ENCODE measurements at regions not wholly inside any gene's neighbourhood (a gene's known extent, or its start where the extent isn't known, plus 50 kb on each side); places are given as distances from the start of the nearest gene placed in this dataset.
A peak's percentile ranks its signal among the peaks of the same experiment; 100 is the strongest.

DNA sequence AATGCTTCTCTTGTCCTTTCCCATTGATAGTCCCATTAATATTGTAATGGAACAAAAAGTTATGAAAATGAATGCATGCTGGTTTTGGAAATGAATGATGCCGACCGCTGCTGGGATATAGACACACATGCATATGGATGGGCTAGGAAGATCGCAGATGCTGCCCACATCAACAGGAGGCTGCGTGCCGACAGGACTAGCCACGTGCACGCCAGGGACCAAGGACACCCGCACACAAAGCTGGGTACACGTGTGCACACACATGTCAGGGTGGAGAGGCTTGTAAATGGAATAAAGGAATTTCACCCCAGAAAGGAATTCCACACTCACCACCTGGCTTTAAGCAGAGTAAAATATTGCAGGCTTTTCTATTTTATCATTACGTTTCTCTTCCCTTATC is 153.8 kb upstream of the VASH1 start:
- DNase-seq: no peak

DNA sequence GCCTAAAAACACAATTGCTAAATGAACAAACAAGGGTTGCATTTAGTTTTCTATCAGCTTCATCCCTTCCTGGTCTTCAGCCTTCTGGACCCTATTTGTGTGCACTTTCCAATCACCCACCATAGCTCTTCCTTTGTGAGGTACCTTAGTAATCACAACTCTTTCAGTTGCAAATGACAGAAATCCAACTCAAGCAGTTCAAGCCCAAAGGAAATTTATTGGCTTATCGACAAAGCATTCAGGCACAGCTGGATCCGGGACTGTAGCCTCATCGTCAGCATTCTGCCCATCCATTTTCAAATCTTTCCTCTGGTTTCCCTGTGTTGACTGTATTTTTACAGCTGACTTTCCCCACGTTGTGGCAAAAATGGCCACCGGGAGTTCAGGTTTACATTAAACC is 148.6 kb upstream of the VASH1 start:
- no peak for DNase-seq

DNA sequence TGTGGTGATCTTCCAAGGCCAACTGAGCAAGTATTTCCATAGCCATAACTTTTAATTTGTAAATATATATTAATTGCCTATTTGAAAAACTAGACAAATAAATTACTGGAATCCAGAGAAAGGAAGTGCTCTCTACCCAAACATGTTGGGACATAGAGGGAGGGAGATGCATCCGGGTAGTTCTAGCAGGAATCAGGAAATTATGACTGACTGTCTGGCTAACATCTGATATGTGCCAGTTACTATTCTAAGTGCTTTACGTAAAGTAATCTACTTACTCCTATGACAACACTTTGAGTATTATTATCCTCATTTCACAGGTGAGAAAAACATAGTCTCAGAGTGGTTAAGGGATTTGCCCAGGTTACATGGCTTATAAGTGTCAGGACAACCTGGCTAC is 147.7 kb upstream of the VASH1 start:
- no peak for DNase-seq

DNA sequence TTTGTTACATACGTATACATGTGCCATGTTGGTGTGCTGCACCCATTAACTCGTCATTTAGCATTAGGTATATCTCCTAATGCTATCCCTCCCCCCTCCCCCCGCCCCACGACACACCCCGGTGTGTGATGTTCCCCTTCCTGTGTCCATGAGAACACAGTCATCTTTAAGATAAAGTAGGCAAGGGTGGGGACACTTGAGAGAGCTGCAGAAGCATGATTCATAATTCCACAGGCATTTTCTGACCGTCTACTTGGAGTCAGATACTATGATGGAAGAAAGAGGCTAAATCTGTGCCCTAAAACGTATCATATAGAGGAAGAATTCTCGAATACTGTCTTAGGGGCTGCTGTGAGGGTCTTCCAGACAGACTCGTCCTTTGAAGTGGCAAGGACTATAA is 145.9 kb upstream of the VASH1 start:
- no peak for DNase-seq

DNA sequence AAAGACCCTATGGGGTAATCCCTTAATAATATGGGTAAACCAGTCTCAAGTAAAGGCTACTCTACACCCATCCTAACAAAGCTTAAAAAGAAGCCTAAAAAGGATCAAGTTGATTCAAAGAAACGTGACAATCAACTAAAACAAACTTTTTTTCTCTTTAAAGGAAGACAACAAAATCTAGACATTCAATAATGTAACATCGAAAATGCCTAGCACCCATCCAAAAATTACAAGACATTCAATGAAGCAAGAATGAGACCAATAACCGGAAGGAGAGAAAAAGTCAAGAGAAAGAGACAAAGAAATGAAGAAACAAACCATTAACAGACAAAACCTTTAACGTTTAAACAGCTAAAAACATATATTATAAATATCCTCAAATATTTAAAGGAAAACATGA is 143.8 kb upstream of the VASH1 start:
- no peak for DNase-seq

DNA sequence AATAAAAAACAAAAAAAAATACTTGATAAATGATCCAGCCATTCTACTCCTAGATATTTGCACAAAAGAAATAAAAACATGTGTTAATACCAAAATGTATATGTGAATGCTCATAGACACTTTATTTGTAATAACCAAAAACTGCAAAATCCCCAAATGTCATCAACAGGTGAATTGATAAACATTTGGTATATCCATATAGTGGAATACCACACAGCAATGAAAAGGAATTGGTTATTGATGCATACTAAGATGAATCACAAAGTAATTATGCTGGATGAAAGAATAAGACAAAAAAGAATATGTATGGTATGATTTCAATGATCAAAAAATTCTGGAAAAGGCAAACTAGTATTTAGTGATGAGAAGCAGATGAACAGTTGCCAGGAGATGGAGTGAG is 124.7 kb upstream of the VASH1 start:
- DNase-seq: no peak

DNA sequence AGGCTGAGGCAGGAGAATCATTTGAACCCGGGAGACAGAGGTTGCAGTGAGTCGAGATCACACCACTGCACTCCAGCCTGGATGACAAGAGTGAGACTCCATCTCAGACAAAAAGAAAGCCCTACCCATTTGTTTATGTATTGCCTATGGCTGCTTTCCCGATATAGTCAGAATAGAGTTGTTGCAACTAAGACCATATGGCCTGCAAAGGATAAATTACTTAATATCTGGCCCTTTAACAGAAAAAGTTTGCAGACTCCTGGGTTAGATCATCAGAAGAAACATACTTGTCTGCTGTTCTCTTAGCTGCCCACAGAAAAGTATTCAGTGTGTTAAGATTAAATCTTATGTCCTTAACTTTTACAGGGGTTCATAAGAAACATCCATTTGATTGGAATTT is 122.4 kb upstream of the VASH1 start:
- DNase-seq: no peak

DNA sequence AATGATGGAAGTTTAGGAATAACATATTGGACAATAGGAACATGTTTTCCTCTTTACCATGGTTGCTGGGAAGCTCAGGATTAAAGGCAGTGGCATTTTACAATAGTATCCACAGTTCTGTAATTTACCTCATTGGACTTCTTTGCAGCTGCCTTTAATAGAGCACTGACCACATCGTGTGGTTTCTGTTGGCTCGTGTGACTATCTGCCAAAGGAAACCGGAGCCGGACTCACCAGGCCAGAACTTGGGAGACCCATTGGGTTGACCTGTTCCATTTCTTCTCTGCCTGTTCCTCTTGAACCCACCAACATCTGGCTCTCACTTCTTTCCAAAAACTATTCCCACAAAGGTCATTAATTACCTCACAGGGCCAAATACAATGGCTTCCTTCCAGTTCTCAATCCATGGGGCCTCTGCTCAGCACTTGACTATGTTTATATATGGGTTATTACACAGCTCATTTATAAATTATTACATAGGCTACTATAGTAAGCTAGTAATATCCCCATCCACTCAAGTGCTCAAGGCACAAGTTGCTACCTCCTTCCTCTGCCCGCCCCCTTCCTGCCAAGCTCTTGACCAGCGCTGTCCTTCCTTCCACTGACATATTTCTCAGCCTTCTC is 121.5 kb upstream of the VASH1 start:
- DNase-seq: no peak

DNA sequence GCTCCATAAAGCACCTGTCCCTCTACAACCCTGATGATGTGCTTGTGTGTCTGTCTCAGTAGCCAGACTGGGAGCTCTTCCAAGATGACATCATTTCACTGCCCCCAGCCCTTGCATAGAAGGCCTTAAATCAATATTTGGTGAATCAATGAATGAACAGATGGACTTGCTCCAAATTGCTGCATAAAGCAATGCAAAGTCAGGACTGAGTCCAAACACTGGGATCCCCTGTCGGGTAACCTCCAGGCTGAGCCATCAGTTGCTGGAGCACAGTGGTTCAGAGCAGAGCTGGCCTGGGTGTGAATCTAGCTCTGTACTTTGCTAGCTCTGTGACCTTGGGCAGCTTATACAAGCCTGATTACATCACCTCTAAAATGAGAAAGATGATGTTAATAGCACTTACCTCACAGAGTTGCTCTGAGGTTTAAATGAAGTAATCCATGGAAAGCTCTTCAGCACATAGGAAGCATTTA is 120.3 kb upstream of the VASH1 start:
- no peak for DNase-seq

DNA sequence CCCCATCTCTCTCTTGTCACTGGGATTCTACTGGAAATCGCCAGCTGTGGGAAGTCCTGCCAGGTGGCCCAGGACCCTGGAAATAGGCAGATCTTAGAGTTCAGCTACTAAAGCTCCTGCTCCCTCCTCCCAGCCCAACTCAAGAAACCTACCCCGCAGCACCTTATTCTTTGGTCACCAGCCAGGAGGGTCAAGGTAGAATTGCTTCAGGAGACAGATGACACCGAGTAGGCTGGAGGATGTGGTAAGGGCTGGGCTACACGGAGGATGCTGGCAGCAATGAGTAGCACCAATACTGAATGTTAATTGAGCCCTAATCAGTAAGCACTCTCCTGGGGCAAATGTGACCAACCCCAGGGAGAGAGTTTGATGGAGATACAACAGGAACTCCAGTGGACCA is 119.7 kb upstream of the VASH1 start:
- DNase-seq: no peak

DNA sequence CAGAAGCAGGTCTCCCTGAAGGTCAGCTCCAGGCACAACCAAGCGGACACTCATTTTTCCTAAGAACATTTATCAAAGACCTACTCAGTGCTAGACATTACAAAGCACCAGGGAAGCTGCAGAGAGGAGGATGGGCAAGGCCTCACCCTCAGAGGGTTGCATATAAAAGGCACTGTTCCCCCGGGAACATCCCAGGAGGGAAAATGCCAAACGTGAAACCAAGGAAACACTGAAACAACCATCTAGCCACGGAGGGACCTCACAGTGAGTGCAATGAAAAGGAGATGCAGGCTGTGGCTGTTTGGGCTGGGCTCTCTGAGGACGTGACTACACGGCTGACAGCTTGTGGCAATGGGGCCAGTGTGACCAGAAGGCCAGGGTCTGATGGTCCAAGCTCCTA is 117.4 kb upstream of the VASH1 start:
- DNase-seq: no peak

DNA sequence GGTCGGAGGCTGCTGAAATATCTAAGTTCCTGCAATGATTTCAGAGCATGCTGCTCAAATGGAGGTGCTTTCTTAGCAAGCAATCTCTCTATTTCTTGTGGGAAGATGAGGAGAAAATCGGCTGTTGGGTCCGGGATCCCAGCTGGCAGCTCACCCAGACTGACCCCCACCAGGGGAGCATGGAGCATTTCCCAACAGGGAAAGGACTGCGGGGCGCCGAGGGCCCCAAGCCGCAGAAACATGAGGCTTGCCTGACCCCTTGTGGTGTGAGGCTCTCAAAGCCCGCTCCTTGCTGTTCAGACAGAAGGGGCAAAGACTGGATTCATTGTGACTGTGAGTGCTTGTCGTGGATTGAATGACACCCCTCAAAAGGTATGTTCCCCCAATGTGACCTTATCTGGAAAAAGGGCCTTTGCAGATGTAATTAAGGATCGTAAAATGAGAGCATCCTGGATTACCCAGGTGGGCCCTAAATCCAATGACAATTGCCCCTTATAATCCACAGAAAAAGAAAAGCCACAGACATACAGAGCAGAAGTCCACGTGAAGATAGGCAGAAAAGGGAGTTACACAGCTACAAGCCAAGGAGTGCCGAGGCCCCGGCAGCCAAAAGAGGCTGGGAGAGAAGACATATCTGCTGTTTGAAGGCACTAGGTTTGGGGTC is 116.3 kb upstream of the VASH1 start:
- peak; percentile 20 for DNase-seq

DNA sequence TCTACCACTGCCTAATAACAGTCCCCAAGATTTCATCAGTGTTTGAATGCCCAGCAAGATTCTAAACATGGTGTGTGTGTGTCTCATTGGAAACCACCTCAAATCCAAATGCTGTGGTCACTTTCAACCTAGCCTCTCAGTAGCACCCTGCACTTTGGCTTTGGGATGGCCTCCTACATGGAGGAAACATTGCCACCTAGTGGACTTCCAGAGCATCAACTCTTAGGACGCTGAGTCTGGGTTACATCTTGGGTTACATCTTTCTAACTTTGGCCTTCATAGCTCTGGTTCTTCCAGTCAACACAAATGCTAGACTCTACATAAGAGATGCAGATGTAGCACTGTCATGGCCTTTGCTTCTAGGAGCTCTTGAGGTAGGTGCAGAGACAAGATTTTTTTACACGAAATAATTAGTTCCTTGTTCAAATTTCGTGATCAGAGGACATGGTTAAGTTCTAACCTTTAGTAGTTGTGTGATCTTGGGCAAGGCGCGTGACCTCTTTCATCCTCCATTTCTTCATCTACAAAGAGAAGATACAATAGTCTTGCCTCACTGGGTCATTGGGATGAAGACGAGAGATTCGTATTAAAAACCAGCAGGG is 113.5 kb upstream of the VASH1 start:
- DNase-seq: peak; percentile 32

DNA sequence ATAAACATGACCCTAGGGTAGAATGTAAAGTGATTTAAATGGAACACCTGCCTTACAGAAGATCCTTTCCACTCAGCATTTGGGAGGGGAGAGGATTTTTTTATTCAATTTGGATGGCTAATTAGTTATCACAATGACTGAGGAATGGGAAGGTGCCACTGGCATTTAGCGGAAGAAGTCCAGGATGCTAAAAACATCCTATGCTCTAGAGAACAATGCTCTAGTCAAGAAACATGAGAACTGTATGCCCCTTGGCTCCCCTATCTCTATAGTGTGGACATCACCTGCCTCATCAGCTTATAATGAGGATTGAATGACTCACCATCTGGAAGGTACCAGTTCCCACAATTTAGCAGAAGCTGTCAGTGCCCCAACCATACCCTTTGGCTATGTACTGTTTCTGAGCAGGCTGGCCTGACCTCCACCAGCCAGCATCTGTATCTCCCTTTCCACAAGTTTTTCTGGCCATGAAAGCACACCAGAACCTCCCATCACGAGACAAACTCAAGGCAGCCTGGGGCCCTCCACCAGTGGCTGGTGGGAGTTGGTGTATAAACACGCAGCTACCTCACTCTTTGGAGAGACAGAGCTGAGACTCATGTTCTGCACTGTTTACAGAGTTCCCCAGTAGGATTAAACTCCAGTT is 109.7 kb upstream of the VASH1 start:
- no peak for DNase-seq

DNA sequence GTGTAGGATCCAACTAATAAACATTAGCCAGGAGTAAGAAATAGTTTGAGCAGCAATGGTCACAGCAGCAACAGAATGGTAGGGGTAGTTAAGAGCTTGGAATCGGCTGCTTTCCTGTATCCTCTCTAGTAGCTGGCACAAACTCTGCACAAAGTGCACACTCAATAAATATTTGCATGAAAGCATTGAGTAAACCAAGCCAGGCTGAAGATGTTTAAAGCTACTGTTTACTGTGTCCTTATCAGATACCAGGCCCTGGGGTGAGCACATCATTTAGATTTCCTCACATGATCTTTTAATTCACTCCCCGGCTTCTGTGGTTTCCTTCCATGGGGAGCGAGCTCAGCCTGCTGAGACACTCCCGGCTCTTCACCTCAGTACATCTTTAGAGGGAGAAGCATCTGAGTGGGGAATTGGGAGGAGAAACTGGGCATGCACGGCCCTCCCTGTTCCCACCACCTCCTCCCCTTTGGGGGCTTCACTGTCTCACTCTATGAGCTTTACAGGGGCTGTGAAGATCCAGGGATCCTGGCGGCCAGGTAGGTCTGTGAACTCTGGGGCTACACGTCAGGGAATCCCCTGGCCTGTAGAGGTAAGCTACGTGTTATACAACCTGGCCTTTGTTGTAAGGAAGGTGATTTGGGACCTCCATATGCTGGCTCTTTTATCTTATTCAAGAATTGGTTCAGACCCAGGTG is 107.2 kb upstream of the VASH1 start:
- no peak for DNase-seq

DNA sequence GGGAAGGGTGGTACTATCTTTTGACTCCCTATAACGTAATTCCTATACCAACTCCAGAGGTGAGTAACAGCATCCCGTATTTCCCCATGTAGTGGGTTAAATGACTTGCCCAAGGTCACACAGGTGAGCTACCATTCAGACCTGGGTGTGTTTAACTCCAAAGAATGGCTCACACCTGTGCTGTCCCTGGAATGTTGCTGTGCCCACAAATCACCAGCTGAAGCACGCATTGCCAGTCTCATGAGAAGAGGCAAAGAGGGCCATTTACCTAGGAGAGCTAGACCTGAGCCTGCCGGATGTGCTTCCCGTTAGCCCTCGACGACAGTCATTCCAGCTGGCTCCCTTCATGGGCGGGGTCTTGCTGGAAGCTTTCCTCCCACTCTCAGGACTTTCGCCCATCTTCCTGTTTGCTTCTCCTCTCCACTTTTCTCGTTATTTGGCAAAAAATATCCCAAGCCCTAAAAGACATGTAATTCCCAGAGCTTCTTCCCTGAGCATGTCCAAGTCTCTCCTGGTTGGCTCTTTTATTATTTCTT is 106.6 kb upstream of the VASH1 start:
- no peak for DNase-seq

DNA sequence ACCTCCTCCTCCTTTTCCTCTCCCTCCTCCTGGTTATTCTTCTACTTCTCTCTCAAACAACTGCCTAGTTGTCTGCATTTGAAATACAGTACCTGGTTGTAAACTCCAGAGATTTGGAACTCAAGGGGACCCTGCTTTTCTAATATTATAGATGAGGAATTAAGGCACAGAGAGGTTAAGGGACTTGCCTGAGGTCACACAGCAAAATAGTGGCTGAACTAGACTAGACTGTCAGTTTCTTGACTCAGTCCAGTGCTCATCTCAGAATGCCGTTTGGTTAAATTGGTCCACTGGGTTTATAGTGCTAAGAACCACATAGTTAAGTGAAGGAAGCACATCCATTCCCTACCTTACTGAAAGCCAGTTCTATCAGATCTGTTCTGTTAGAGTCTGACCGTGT is 105.9 kb upstream of the VASH1 start:
- no peak for DNase-seq

DNA sequence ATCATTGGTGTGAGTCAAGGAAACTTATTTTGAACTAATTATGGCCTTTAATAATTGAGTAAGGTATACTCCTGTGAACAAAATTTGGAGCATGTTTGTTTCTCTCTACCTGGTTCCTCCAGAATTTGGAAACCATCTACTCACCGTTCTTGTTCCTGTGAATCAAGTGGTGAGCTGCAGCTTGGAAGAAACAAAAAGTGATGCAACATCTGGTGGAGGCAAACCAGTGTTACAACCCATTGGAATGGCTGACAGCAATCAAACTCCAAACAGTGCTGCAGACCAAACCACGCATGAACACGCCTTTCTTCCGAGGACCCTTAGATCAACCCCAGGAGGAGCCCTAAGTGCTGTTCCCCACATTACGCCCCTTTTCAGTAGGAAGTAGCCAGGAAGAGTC is 104.7 kb upstream of the VASH1 start:
- no peak for DNase-seq

DNA sequence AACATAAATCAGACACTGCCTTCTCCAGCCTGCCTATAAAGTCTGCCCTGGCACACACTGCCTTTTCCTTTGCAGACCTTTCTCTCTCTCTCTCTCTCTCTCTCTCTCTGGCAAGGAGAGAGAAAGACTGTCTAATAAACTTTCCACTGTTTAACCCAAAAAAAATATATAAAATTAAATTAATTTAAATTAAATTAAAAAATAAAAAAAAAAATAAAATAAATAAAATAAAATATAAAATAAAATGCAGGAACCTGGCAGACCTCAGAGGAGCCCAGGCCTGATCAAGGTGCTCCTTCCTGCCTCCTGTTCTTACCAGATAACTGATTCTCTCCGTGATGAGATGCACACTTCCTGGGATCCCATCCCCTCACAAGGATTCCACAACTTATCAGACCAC is 103.9 kb upstream of the VASH1 start:
- no peak for DNase-seq

DNA sequence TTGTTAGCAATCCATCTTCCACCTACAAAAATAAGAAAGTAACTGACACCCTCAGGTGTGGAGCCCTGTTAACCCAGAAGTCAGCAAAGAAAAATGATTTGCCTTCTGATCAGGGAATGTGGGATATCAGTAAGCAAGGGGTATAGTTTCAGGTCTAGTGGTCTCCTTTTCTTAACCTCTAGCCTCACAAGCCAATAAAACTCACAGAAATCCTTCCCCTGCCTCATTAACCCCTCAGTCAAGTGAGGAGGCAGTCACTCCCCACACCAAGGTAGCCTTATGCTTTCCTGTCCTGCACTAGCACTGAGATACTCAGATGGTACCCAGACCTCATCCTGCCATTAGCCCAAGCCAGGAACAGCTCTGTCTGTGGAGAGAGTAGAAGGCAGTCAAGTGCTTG is 103.4 kb upstream of the VASH1 start:
- no peak for DNase-seq

DNA sequence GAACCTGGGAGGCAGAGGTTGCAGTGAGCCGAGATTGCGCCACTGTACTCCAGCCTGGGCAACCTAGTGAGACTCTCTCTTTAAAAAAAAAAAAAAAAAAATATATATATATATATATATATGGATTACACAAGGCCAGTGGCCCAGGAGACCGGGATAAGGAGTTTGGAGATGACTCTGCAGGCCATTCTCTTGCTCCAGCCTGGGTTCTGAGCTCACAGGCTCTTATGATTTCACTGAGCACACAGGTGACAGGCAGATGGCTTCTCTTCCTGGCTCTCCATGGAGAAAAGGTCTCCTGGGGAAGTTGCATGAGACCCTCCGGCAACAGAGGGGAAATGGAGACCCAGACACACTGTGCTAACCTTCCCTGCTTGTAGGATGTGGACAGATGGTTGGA is 98.7 kb upstream of the VASH1 start:
- DNase-seq: no peak

DNA sequence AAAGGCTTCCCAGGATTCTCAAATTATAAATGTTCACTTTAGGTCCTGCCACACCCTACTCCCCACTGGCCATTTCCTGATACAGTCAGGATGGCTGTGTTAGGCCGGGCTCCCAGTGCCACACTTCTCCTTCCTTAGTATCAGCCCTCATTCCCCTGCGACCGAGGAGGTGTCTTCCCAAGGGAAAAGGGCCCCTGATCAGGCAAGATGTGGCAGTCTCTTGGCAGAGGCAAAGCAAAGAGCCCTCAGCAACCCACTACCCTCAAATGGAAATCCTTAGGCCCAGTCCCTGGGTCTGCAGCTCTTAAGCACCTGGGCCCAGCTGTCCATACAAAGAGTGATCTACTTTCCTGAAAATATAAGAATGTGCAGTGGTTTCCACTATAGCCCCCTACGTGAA is 96.5 kb upstream of the VASH1 start:
- DNase-seq: no peak

DNA sequence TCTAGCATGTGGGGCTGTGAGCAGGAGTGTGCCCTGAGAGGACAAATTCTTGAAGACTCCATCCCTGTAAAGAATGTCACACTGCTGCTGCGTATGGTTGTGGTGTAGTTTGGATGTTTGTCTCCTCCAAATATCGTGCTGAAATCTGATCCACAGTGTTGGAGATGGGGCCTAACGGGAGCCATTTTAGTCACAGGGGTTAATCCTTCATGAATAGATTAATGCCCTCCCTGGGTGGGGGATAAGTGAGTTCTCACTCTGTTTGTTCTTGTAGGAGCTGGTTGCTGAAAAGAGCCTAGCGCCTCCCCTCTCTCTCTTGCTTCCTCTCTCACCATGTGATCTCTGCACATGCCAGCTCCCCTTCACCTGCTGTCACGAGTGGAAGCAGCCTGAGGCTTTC is 94.5 kb upstream of the VASH1 start:
- no peak for DNase-seq

Data from kidney glomerular epithelial cell (primary cell).